Cardiac fibroblast (primary cell): ENCODE measurements at regions not wholly inside any gene's neighbourhood (a gene's known extent, or its start where the extent isn't known, plus 50 kb on each side); places are given as distances from the start of the nearest gene placed in this dataset.

Source experiments
- DNase-seq, 2 donors: peaks; one replicate each; pipeline versions ENCODE4 v3.0.0 to v3.0.0-alpha.2; 2010; ENCODE audit warnings: low read depth in 2 of 2
- H3K4me3 ChIP-seq, 2 donors: replicated peaks in 1 of 2; 1 replicate in 1 of 2; 2 replicates in 1 of 2; pipeline ENCODE4 v1.5.1; 2011; ENCODE audit warnings: low read depth in 2 of 2, low read length in 2 of 2, mild to moderate bottlenecking in 2 of 2, moderate library complexity in 1 of 2
- TF ChIP-seq, protein P1 (sequence below): IDR thresholded peaks from one replicate; pipeline ENCODE4 v1.5.1; 2011; ENCODE audit warnings: low read depth, mild to moderate bottlenecking, low read length, inconsistent platforms

DNA sequence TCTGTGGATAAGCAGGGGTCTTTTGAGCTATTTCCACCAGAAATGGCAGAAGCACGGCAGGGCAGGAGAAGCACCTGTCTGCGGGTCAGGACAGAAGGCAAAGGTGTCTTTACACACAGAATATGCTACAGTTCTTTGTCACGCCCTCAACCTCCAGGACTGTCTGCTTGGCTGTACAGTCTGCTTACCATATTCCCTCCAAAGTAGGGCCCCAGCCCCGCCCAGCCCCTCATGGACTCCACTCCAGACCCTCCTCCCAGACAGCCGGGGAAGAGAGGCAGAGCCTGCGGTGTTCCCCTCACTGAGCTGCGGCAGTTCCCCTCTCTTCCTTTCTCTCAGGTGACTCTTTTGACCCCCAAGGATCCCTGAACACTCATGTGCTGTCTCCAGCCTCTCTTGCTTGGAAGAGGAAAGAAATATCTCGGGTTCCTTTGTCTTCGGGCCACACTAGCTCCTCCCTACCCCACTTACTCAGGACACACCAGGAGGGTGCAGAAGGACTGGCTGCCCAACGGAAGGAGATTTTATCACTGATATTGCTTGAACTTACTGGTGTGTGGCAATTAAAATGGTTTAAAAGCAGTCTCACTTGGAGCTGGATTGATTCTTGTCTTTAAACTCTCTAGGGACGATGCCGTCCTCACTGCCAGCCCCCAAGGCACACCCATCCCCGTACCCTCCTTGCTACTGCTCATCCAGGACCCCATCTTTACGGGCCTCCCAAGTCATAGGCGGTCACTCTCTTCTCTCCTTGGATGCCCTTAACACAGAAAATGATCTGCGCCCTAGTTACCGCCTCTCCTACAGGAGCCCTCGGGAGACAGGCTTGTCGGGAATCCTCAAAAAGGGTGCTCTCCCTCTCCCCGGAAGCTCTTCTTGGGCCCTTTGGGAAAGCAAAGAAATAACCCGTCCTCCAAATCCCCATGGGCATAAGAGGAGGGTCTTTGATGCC is 169.7 kb downstream of the TOMM20 start:
- TF ChIP-seq, protein P1, sequence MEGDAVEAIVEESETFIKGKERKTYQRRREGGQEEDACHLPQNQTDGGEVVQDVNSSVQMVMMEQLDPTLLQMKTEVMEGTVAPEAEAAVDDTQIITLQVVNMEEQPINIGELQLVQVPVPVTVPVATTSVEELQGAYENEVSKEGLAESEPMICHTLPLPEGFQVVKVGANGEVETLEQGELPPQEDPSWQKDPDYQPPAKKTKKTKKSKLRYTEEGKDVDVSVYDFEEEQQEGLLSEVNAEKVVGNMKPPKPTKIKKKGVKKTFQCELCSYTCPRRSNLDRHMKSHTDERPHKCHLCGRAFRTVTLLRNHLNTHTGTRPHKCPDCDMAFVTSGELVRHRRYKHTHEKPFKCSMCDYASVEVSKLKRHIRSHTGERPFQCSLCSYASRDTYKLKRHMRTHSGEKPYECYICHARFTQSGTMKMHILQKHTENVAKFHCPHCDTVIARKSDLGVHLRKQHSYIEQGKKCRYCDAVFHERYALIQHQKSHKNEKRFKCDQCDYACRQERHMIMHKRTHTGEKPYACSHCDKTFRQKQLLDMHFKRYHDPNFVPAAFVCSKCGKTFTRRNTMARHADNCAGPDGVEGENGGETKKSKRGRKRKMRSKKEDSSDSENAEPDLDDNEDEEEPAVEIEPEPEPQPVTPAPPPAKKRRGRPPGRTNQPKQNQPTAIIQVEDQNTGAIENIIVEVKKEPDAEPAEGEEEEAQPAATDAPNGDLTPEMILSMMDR: no peak
- no peak overlapping the region for H3K4me3 ChIP-seq
- DNase-seq: no peak

DNA sequence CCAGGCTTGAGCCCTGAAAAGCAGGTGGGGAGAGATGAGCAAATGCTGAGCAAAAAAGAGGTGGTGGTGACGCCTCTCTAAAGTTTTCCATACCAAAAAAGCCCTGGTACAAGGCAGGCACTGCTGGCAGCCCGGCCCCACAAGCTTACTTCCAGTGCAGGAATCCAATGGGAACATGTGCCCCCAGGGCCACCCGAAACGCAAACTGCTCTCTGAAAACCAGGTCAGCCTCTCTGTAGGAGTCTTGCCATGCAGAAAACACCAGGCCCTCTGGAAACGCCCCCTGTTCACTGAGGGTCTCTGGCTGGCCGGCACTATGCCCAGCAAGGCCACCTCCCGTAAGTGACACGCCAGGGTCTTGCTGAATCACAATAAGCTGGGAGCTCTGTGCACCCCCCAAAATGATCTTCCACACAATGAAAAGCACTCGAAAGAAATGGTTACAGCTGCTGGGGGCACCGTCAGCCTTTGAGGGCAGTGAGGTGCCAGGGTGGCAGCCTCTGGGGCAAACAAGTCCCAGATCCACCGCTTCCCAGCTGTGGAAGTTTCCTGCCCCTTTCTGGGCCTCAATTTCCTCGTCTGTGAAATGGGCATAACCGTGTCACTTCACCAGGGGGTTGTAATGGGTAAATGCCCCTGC is 170.5 kb downstream of the TOMM20 start:
- DNase-seq: no peak
- H3K4me3 ChIP-seq: no peak overlapping the region
- TF ChIP-seq, protein P1: no peak

DNA sequence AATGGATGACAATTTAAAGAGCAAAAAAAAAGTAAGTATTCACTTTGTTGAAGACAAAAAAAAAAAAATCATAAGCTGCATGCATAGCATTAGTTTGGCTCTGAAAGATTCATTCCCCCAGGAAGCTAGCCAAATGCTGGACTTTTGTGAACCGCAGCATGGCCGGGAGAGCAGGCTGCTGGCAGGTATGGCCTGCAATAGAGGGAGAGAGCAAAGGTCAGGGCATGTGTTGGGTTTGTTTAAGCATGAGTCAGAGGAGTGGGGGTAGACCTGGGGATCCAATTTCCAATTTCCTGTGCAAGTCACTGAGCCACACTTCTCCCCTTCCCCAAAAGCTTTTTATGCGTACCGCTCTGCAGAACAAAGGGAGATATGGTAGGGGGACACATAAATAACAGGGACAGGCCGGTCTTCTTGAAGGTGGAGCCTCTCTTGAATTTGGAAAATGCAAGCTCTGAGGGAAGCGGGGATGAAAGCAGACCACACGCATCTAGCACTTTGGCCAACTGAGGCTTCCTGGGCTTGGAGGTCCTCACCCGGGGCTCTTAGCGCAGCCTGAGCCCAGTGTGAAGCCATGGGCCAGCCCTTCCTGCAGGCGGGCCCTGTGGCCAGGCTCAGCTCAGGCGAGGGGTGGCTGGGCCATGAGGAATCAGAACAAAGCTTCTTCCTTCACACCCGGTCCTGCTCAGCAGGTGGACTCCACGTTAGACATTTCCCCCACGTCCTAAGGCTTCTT is 171.1 kb downstream of the TOMM20 start:
- no peak overlapping the region for H3K4me3 ChIP-seq
- DNase-seq: peak; percentile 78 to 90
- TF ChIP-seq, protein P1: no peak

DNA sequence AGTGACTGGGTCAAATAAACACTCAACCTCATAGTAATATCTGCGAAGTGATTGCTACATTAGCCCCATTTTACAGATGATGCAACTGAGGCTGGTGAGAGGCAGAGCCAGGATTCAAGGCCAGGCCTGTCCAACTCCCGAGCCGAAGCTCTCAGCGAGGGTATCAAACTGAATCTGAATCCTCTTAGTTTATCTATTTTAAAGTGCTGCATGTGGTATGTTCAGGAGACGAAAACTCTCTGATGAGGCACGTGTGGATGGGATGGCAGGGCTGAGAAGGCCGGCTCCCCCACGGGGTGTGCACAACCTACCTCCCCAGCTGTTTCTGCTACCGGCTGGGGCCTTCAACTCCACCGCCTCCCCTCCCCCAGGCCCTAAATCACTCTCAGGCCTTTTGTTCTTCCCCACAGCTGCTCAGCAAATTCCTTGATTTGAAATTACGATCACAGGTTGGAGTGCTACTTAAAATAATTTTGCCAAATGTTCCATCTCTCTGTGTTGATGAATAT is 171.8 kb downstream of the TOMM20 start:
- TF ChIP-seq, protein P1: no peak
- no peak for DNase-seq
- H3K4me3 ChIP-seq: no peak overlapping the region

DNA sequence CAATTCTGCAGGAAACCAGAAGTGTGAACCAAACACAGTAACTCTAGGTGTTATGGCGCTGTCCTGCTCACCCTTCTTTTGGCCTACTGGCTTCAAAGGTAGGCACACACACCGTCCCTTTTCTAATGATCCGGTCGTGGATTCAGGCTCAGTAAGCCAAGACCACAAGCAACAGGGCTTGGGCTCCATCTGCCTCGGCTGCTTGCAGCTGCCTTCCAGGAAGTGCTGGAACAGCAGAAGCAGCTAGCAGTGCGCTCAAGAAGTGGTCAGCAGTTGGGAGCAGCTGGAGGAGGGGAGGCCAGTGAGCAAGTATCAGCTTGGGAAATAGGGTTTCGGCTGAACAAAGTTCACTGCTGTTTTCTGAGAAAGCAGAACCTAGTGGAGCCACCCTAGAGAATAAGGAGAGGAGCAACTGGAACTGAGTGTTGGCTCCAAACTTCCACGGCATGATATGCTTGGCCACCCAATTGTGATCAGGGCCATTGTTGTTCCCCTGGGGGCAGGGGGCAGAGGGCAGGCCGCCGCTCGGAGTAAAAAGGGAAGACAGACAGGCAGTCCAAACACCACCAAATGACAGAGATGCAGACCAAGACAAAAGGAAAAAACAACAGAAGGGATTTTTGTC is 173.4 kb downstream of the TOMM20 start:
- no peak overlapping the region for H3K4me3 ChIP-seq
- TF ChIP-seq, protein P1: no peak
- peak; percentile 61 to 82 for DNase-seq

DNA sequence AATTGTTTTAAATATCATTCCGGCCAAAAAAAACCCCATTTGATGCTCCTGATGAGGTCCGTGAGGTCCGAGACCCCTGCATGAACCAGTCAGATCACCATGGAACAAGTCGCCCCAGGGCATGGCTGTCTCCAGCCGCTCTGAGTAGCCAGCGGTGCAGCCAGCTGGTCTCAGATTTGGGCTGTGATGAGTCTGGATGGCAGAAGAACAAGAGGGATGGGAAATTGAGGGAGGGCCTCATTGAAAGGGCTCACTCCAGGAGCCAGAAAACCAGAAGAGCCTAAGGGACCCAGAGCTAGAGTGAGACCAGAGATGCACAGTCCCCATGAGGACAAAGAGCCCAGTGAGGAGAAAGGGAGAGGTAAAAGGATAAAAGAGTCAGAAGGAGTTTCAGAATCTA is 174.0 kb downstream of the TOMM20 start:
- no peak for DNase-seq
- H3K4me3 ChIP-seq: no peak overlapping the region
- TF ChIP-seq, protein P1: no peak
